CD4-positive, alpha-beta T cell treated with Interferon alpha-2 for 1 hour (primary cell): ENCODE measurements at regions not wholly inside any gene's neighbourhood (a gene's known extent, or its start where the extent isn't known, plus 50 kb on each side); places are given as distances from the start of the nearest gene placed in this dataset.
"Not testable (repeated sequence)": the region's sequence is repeated elsewhere in the genome, so short reads cannot be mapped to it uniquely, and the experiment has no call there.

Experiments used
- DNase-seq, 2 donors: peaks; one replicate each; pipeline ENCODE4 v3.0.0-alpha.2; 2020 to 2022

- DNase-seq = no peak
These were observed 1124.7 kb upstream of the MIR17HG start for GRCh38 chr13:90222758-90223157.

- no peak for DNase-seq
These were observed 1117.2 kb upstream of the MIR17HG start for GRCh38 chr13:90230311-90230710.

- DNase-seq = no peak
These were observed 1115.2 kb upstream of the MIR17HG start for GRCh38 chr13:90232291-90232690.

GRCh38 chr13:90233933-90234672 lies 1113.4 kb upstream of the MIR17HG start:
- no peak for DNase-seq

- no peak for DNase-seq
These were observed 1109.6 kb upstream of the MIR17HG start for GRCh38 chr13:90237852-90238251.

GRCh38 chr13:90238413-90238812 lies 1109.1 kb upstream of the MIR17HG start:
- no peak for DNase-seq

GRCh38 chr13:90239130-90239529 lies 1108.4 kb upstream of the MIR17HG start:
- DNase-seq = no peak

GRCh38 chr13:90246005-90246404 lies 1101.5 kb upstream of the MIR17HG start:
- no peak for DNase-seq

GRCh38 chr13:90246687-90247345 lies 1100.7 kb upstream of the MIR17HG start:
- no peak for DNase-seq

GRCh38 chr13:90253806-90254205 lies 1093.7 kb upstream of the MIR17HG start:
- no peak for DNase-seq

- DNase-seq = no peak
These were observed 1093.0 kb upstream of the MIR17HG start for GRCh38 chr13:90254437-90254836.

- DNase-seq = no peak
These were observed 1090.7 kb upstream of the MIR17HG start for GRCh38 chr13:90256746-90257145.

- no peak for DNase-seq
These were observed 1089.4 kb upstream of the MIR17HG start for GRCh38 chr13:90258129-90258528.

GRCh38 chr13:90261343-90261742 lies 1086.1 kb upstream of the MIR17HG start:
- no peak for DNase-seq

GRCh38 chr13:90270226-90270625 lies 1077.3 kb upstream of the MIR17HG start:
- DNase-seq = no peak

GRCh38 chr13:90272356-90272755 lies 1075.1 kb upstream of the MIR17HG start:
- DNase-seq = no peak

GRCh38 chr13:90276216-90276615 lies 1071.3 kb upstream of the MIR17HG start:
- DNase-seq = no peak

- DNase-seq = not testable (repeated sequence)
These were observed 1069.3 kb upstream of the MIR17HG start for GRCh38 chr13:90278231-90278630.

GRCh38 chr13:90281709-90282108 lies 1065.8 kb upstream of the MIR17HG start:
- DNase-seq = no peak

- DNase-seq = no peak
These were observed 1060.0 kb upstream of the MIR17HG start for GRCh38 chr13:90287521-90287920.

GRCh38 chr13:90293793-90294361 lies 1053.6 kb upstream of the MIR17HG start:
- no peak for DNase-seq

- no peak for DNase-seq
These were observed 1048.2 kb upstream of the MIR17HG start for GRCh38 chr13:90299238-90299637.

- DNase-seq = no peak
These were observed 1047.5 kb upstream of the MIR17HG start for GRCh38 chr13:90300015-90300414.

GRCh38 chr13:90302107-90302506 lies 1045.4 kb upstream of the MIR17HG start:
- no peak for DNase-seq
